ENCODE measurements at regions not wholly inside any gene's neighbourhood (a gene's known extent, or its start where the extent isn't known, plus 50 kb on each side); places are given as distances from the start of the nearest gene placed in this dataset.

- H3K27ac ChIP-seq (ENCODE audit: low read length) = no peak overlapping the region
- H3K9me3 ChIP-seq (replicated peaks; ENCODE audit: control insufficient read depth, low read depth, low read length) = no peaks in the 10 kb centered on the region
- H3K4me3 ChIP-seq (ENCODE audit: low read length) = no peak overlapping the region
- WGBS (ENCODE audit: insufficient coverage) = 13% methylated on average over 1 of the region's 2 CpGs
- H3K4me1 ChIP-seq (ENCODE audit: control insufficient read depth, insufficient read depth, low read length) = no peaks in the 10 kb centered on the region
- no peaks in the 10 kb centered on the region for H3K27me3 ChIP-seq (ENCODE audit: control insufficient read depth, insufficient read depth, low read length)
- DNase-seq = peak; percentile 5
- H3K36me3 ChIP-seq (ENCODE audit: control insufficient read depth, insufficient read depth, low read length) = no peaks in the 10 kb centered on the region
These were observed 231.5 kb upstream of the SNX7 start for GRCh38 chr1:98429965-98430443.

DNA sequence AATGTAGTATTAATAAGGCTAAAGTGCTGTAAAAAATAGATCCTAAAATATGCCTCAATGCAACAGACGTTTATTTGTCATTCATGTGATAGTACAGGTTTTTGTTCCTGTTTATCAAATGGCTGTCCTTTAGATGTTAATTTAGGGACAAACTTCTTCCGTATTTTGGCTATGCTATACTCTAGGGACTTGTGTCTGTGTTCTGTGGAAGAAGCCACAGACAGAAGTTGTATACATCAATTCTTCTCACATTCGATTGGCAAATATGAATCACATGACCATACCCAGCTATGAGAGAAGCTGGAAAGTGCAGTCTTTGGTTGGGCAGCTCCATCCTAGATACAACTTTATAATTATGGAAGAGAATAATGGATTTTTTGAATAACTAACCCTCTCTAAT, 232.7 kb upstream of the SNX7 start:
- H3K27me3 ChIP-seq (ENCODE audit: control insufficient read depth, insufficient read depth, low read length) = no peaks in the 10 kb centered on the region
- no CpG with 5 or more reads among the region's 3 CpGs for WGBS (ENCODE audit: insufficient coverage)
- H3K36me3 ChIP-seq (ENCODE audit: control insufficient read depth, insufficient read depth, low read length) = no peaks in the 10 kb centered on the region
- no peak overlapping the region for H3K4me3 ChIP-seq (ENCODE audit: low read length)
- no peak for DNase-seq
- H3K4me1 ChIP-seq (ENCODE audit: control insufficient read depth, insufficient read depth, low read length) = no peaks in the 10 kb centered on the region
- no peaks in the 10 kb centered on the region for H3K9me3 ChIP-seq (replicated peaks; ENCODE audit: control insufficient read depth, low read depth, low read length)
- no peak overlapping the region for H3K27ac ChIP-seq (ENCODE audit: low read length)

GRCh38 chr1:98427664-98428063, 233.9 kb upstream of the SNX7 start:
- no peak overlapping the region for H3K4me3 ChIP-seq (ENCODE audit: low read length)
- no peaks in the 10 kb centered on the region for H3K36me3 ChIP-seq (ENCODE audit: control insufficient read depth, insufficient read depth, low read length)
- no peaks in the 10 kb centered on the region for H3K27me3 ChIP-seq (ENCODE audit: control insufficient read depth, insufficient read depth, low read length)
- no peak overlapping the region for H3K27ac ChIP-seq (ENCODE audit: low read length)
- no peaks in the 10 kb centered on the region for H3K9me3 ChIP-seq (replicated peaks; ENCODE audit: control insufficient read depth, low read depth, low read length)
- no peak for DNase-seq
- WGBS (ENCODE audit: insufficient coverage) = no CpG with 5 or more reads among the region's 3 CpGs
- no peaks in the 10 kb centered on the region for H3K4me1 ChIP-seq (ENCODE audit: control insufficient read depth, insufficient read depth, low read length)

- H3K27ac ChIP-seq (ENCODE audit: low read length) = no peak overlapping the region
- no peak for DNase-seq
- H3K4me1 ChIP-seq (ENCODE audit: control insufficient read depth, insufficient read depth, low read length) = no peaks in the 10 kb centered on the region
- no peaks in the 10 kb centered on the region for H3K9me3 ChIP-seq (replicated peaks; ENCODE audit: control insufficient read depth, low read depth, low read length)
- no peak overlapping the region for H3K4me3 ChIP-seq (ENCODE audit: low read length)
- no peaks in the 10 kb centered on the region for H3K36me3 ChIP-seq (ENCODE audit: control insufficient read depth, insufficient read depth, low read length)
- WGBS (ENCODE audit: insufficient coverage) = no CpG with 5 or more reads among the region's 4 CpGs
- no peaks in the 10 kb centered on the region for H3K27me3 ChIP-seq (ENCODE audit: control insufficient read depth, insufficient read depth, low read length)
These were observed 235.4 kb upstream of the SNX7 start for GRCh38 chr1:98426092-98426491.

- no peaks in the 10 kb centered on the region for H3K4me1 ChIP-seq (ENCODE audit: control insufficient read depth, insufficient read depth, low read length)
- no peak overlapping the region for H3K27ac ChIP-seq (ENCODE audit: low read length)
- no peak for DNase-seq
- no peaks in the 10 kb centered on the region for H3K9me3 ChIP-seq (replicated peaks; ENCODE audit: control insufficient read depth, low read depth, low read length)
- no peak overlapping the region for H3K4me3 ChIP-seq (ENCODE audit: low read length)
- no CpG with 5 or more reads among the region's 2 CpGs for WGBS (ENCODE audit: insufficient coverage)
- H3K36me3 ChIP-seq (ENCODE audit: control insufficient read depth, insufficient read depth, low read length) = no peaks in the 10 kb centered on the region
- no peaks in the 10 kb centered on the region for H3K27me3 ChIP-seq (ENCODE audit: control insufficient read depth, insufficient read depth, low read length)
These were observed 238.7 kb upstream of the SNX7 start for GRCh38 chr1:98422816-98423215.

GRCh38 chr1:98421085-98421435, 240.5 kb upstream of the SNX7 start:
- no peak for DNase-seq
- no CpG with 5 or more reads among the region's 2 CpGs for WGBS (ENCODE audit: insufficient coverage)
- H3K4me3 ChIP-seq (ENCODE audit: low read length) = no peak overlapping the region
- no peak overlapping the region for H3K27ac ChIP-seq (ENCODE audit: low read length)
- no peaks in the 10 kb centered on the region for H3K9me3 ChIP-seq (replicated peaks; ENCODE audit: control insufficient read depth, low read depth, low read length)
- H3K36me3 ChIP-seq (ENCODE audit: control insufficient read depth, insufficient read depth, low read length) = no peaks in the 10 kb centered on the region
- no peaks in the 10 kb centered on the region for H3K4me1 ChIP-seq (ENCODE audit: control insufficient read depth, insufficient read depth, low read length)
- no peaks in the 10 kb centered on the region for H3K27me3 ChIP-seq (ENCODE audit: control insufficient read depth, insufficient read depth, low read length)

GRCh38 chr1:98420376-98421084, 241.0 kb upstream of the SNX7 start:
- WGBS (ENCODE audit: insufficient coverage) = no CpG with 5 or more reads among the region's 2 CpGs
- Histone ChIP-seq H3K36me3 (ENCODE audit: control insufficient read depth, insufficient read depth, low read length) (no peaks in the 10 kb centered on the region), H3K4me1 (ENCODE audit: control insufficient read depth, insufficient read depth, low read length) (no peaks in the 10 kb centered on the region), H3K27ac (ENCODE audit: low read length) (no peak overlapping the region), H3K27me3 (ENCODE audit: control insufficient read depth, insufficient read depth, low read length) (no peaks in the 10 kb centered on the region), H3K9me3 (replicated peaks; ENCODE audit: control insufficient read depth, low read depth, low read length) (no peaks in the 10 kb centered on the region), H3K4me3 (ENCODE audit: low read length) (no peak overlapping the region)
- no peak for DNase-seq

DNA sequence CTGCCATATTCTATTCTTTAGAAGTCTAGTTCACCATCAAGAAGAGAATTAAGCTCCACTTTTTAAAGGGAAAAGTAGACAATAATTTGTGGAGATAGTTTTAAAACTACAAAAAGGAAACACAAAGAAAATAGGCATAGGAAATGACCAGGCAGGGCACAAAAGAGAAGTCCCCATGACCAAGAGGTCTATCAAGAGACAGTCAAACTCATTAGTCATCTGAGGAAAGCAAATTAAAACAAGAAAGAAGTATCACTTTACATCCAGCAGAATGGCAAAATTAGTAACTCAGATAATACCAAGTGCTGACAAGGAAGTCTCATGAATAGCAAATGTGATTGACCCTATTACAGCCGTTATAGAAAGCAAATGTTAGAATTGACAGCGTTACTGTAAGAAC, 243.7 kb upstream of the SNX7 start:
- Histone ChIP-seq H3K4me3 (ENCODE audit: low read length) (no peak overlapping the region), H3K27ac (ENCODE audit: low read length) (no peak overlapping the region), H3K27me3 (ENCODE audit: control insufficient read depth, insufficient read depth, low read length) (no peaks in the 10 kb centered on the region), H3K9me3 (replicated peaks; ENCODE audit: control insufficient read depth, low read depth, low read length) (no peaks in the 10 kb centered on the region), H3K36me3 (ENCODE audit: control insufficient read depth, insufficient read depth, low read length) (no peaks in the 10 kb centered on the region), H3K4me1 (ENCODE audit: control insufficient read depth, insufficient read depth, low read length) (no peaks in the 10 kb centered on the region)
- no peak for DNase-seq
- no CpG with 5 or more reads among the region's 2 CpGs for WGBS (ENCODE audit: insufficient coverage)

DNA sequence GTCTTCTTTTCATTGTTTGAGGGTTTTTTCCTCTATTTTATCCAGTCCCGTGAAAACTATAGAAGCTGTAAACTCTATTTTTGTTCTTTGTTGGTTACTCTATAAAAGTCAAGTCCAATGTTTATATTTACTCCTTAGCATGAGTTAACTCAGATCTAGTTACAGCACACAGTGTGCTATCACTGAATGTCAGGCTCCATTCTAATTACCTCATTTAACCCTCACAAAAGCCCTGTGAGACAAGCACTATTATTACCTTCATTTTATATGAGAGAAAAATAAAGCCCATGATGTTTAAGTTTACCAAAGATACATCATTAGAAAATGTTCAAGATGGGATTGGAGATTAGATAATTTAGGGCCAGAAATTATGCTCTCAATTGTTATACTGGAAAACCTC, 251.4 kb upstream of the SNX7 start:
- no peak overlapping the region for H3K27ac ChIP-seq (ENCODE audit: low read length)
- H3K4me1 ChIP-seq (ENCODE audit: control insufficient read depth, insufficient read depth, low read length) = no peaks in the 10 kb centered on the region
- DNase-seq = no peak
- no peak overlapping the region for H3K4me3 ChIP-seq (ENCODE audit: low read length)
- H3K27me3 ChIP-seq (ENCODE audit: control insufficient read depth, insufficient read depth, low read length) = no peaks in the 10 kb centered on the region
- no peaks in the 10 kb centered on the region for H3K36me3 ChIP-seq (ENCODE audit: control insufficient read depth, insufficient read depth, low read length)
- no peaks in the 10 kb centered on the region for H3K9me3 ChIP-seq (replicated peaks; ENCODE audit: control insufficient read depth, low read depth, low read length)
- no CpG with 5 or more reads among the region's 1 CpG for WGBS (ENCODE audit: insufficient coverage)

- Histone ChIP-seq H3K4me3 (ENCODE audit: low read length) (no peak overlapping the region), H3K27ac (ENCODE audit: low read length) (no peak overlapping the region), H3K36me3 (ENCODE audit: control insufficient read depth, insufficient read depth, low read length) (no peaks in the 10 kb centered on the region), H3K9me3 (replicated peaks; ENCODE audit: control insufficient read depth, low read depth, low read length) (no peaks in the 10 kb centered on the region), H3K27me3 (ENCODE audit: control insufficient read depth, insufficient read depth, low read length) (no peaks in the 10 kb centered on the region), H3K4me1 (ENCODE audit: control insufficient read depth, insufficient read depth, low read length) (no peaks in the 10 kb centered on the region)
- DNase-seq = no peak
- no CpG with 5 or more reads among the region's 1 CpG for WGBS (ENCODE audit: insufficient coverage)
These were observed 255.0 kb upstream of the SNX7 start for GRCh38 chr1:98406352-98407088.
